Prostate gland (tissue), 2 donors: ENCODE measurements at regions not wholly inside any gene's neighbourhood (a gene's known extent, or its start where the extent isn't known, plus 50 kb on each side); places are given as distances from the start of the nearest gene placed in this dataset.

Source experiments
- CTCF ChIP-seq, 4 experiments: fragments of 200-600 bp in 2 of 4; fragments of 450-650 bp in 2 of 4; sonication (generic) in 2 of 4; IDR thresholded peaks; 1 replicate in 3 of 4; 2 replicates in 1 of 4; pipeline ENCODE4 v1.5.1; 2016 to 2019; ENCODE audit warnings: antibody characterized with exemption in 4 of 4, mild to moderate bottlenecking in 2 of 4, moderate library complexity in 2 of 4
- POLR2A ChIP-seq: fragments of 450-650 bp; IDR thresholded peaks from one replicate; pipeline ENCODE4 v1.6.1; 2016; ENCODE audit warnings: antibody characterized with exemption, mild to moderate bottlenecking

GRCh38 chr22:48104102-48104738, 1341.8 kb downstream of the TBC1D22A start:
- TF ChIP-seq CTCF (IDR thresholded peaks at IDR 0.05) (no peak), POLR2A (no peak)
